GM06990 (cell line): ENCODE measurements at regions not wholly inside any gene's neighbourhood (a gene's known extent, or its start where the extent isn't known, plus 50 kb on each side); places are given as distances from the start of the nearest gene placed in this dataset.

Source experiments
- DNase-seq: peaks from one replicate; pipeline ENCODE4 v3.0.0-alpha.2; 2011; ENCODE audit not compliant: insufficient read length; ENCODE audit errors: extremely low read depth
- H3K27me3 ChIP-seq: replicated peaks from 2 replicates; pipeline ENCODE4 v1.6.0; 2011; ENCODE audit warnings: low read length; ENCODE audit not compliant: control insufficient read depth, insufficient read depth
- H3K36me3 ChIP-seq: 2 replicates; pipeline ENCODE4 v1.5.1; 2011; ENCODE audit warnings: low read length; ENCODE audit not compliant: control insufficient read depth, insufficient read depth
- H3K4me3 ChIP-seq: replicated peaks from 2 replicates; pipeline ENCODE4 v1.5.1; 2011; ENCODE audit warnings: low read depth, mild to moderate bottlenecking, control low read depth, low read length
- TF ChIP-seq, protein P1 (sequence below): IDR thresholded peaks from 2 replicates; pipeline ENCODE4 v1.5.1; 2011; ENCODE audit warnings: low read length, control low read depth, mild to moderate bottlenecking, inconsistent platforms; ENCODE audit not compliant: insufficient read depth, poor library complexity, severe bottlenecking

DNA sequence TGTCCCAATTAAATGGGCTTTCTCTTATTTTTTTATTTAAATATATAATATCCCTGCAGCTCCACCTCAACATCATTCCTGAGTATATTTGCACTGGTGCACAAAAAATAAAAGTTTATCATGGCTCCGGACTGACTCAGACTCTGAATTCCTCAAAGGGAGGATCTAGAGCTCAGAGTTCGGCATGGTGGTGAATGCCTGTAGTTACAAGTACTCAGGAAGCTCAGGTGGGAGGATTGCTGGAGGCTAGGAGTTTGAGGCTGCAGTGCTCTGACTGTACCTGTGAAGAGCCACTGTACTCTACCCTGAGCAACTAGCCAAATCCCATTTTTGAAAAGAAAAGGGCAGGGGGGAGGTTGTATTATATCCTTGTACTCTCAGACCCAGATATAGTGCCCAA, 52.8 kb upstream of the NRXN1 start:
- H3K27me3 ChIP-seq, result no peaks in the 10 kb centered on the region
- no peak for DNase-seq
- H3K36me3 ChIP-seq, result no peaks in the 10 kb centered on the region
- no peak overlapping the region for H3K4me3 ChIP-seq
- TF ChIP-seq, protein P1, sequence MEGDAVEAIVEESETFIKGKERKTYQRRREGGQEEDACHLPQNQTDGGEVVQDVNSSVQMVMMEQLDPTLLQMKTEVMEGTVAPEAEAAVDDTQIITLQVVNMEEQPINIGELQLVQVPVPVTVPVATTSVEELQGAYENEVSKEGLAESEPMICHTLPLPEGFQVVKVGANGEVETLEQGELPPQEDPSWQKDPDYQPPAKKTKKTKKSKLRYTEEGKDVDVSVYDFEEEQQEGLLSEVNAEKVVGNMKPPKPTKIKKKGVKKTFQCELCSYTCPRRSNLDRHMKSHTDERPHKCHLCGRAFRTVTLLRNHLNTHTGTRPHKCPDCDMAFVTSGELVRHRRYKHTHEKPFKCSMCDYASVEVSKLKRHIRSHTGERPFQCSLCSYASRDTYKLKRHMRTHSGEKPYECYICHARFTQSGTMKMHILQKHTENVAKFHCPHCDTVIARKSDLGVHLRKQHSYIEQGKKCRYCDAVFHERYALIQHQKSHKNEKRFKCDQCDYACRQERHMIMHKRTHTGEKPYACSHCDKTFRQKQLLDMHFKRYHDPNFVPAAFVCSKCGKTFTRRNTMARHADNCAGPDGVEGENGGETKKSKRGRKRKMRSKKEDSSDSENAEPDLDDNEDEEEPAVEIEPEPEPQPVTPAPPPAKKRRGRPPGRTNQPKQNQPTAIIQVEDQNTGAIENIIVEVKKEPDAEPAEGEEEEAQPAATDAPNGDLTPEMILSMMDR, result no peak
